ENCODE measurements at regions not wholly inside any gene's neighbourhood (a gene's known extent, or its start where the extent isn't known, plus 50 kb on each side); places are given as distances from the start of the nearest gene placed in this dataset.

- Mint-ChIP-seq H3K27me3 (no peaks in the 10 kb centered on the region), H3K9me3 (ENCODE audit: insufficient read depth) (peaks cover 3% of the 10 kb centered on the region), H3K27ac (no peak overlapping the region), H3K4me1 (no peaks in the 10 kb centered on the region), H3K4me3 (no peak overlapping the region)
- H3K27ac ChIP-seq (ENCODE audit: low read length in 2 of 2) = no peak overlapping the region
- no peak overlapping the region for H3K9ac ChIP-seq (ENCODE audit: low read length)
- ATAC-seq (ENCODE audit: low read depth) = no peak
- no peaks in the 10 kb centered on the region for H3K36me3 ChIP-seq (replicated peaks in 1 of 2; ENCODE audit: control extremely low read depth in 1 of 2, control insufficient read depth in 1 of 2, extremely low read depth in 1 of 2, insufficient read depth in 2 of 2, low read length in 1 of 2)
- DNase-seq = no peak
- no peak overlapping the region for H2AFZ ChIP-seq (ENCODE audit: insufficient read depth, low read depth, low read length, poor library complexity, severe bottlenecking)
- ChIA-PET CTCF (no interaction called here), POLR2A (no interaction called here)
- WGBS (ENCODE audit: insufficient coverage) = 98% methylated on average over 4 of the region's 7 CpGs
- TF ChIP-seq, protein P1, sequence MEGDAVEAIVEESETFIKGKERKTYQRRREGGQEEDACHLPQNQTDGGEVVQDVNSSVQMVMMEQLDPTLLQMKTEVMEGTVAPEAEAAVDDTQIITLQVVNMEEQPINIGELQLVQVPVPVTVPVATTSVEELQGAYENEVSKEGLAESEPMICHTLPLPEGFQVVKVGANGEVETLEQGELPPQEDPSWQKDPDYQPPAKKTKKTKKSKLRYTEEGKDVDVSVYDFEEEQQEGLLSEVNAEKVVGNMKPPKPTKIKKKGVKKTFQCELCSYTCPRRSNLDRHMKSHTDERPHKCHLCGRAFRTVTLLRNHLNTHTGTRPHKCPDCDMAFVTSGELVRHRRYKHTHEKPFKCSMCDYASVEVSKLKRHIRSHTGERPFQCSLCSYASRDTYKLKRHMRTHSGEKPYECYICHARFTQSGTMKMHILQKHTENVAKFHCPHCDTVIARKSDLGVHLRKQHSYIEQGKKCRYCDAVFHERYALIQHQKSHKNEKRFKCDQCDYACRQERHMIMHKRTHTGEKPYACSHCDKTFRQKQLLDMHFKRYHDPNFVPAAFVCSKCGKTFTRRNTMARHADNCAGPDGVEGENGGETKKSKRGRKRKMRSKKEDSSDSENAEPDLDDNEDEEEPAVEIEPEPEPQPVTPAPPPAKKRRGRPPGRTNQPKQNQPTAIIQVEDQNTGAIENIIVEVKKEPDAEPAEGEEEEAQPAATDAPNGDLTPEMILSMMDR (IDR thresholded peaks at IDR 0.05) = no peak
- TF ChIP-seq EZH2 (IDR thresholded peaks at IDR 0.05; ENCODE audit: borderline replicate concordance, insufficient read depth, low read depth, low read length, poor library complexity, severe bottlenecking) = no peak
- no peaks in the 10 kb centered on the region for H3K9me3 ChIP-seq (ENCODE audit: control extremely low read depth in 1 of 3, control insufficient read depth in 2 of 3, insufficient read depth in 1 of 3, low read length in 2 of 3)
- H3K4me1 ChIP-seq (ENCODE audit: control insufficient read depth in 2 of 2, insufficient read depth in 2 of 2, low read length in 2 of 2) = no peaks in the 10 kb centered on the region
- H3K4me2 ChIP-seq (replicated peaks; ENCODE audit: low read depth, low read length, poor library complexity, severe bottlenecking) = no peak overlapping the region
- H3K79me2 ChIP-seq (ENCODE audit: control insufficient read depth, insufficient read depth, low read length) = no peaks in the 10 kb centered on the region
- intact Hi-C loops (cut with micrococcal nuclease) = no loop called here
- peaks cover 0 to 3% (median 0%) of the 10 kb centered on the region in 4 experiments for H3K27me3 ChIP-seq (replicated peaks in 1 of 4; ENCODE audit: control extremely low read depth in 1 of 4, control insufficient read depth in 3 of 4, insufficient read depth in 4 of 4, low read length in 3 of 4)
- H4K20me1 ChIP-seq (ENCODE audit: control insufficient read depth, insufficient read depth, low read length, poor library complexity, severe bottlenecking) = no peaks in the 10 kb centered on the region
- H3K4me3 ChIP-seq (ENCODE audit: control extremely low read depth in 1 of 5, extremely low read depth in 1 of 5, insufficient read depth in 1 of 5, low read depth in 2 of 5, low read length in 4 of 5) = no peak overlapping the region
These were observed 600.6 kb upstream of the CDH11 start for GRCh38 chr16:65722429-65722828.

DNA sequence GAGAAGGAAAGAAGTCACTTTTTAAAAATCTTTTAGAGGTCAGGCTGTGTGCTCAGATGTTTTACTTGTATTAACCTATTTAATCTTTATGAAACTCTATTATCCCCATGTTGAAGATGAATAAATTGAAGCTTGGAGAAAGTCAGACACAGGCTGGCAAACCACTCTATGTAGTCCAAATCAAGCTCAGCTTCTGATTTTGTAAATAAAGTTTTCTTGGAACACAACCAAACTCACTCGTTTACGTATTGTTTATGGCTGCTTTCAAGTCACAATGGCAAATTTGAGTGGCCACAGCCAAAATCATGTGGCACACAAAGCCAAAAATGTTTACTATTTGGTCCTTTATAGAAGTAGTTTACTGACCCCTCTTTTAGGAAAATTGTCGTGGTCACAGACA, 596.0 kb upstream of the CDH11 start:
- CTCF ChIA-PET = no interaction called here
- Mint-ChIP-seq H3K9me3 (ENCODE audit: insufficient read depth) (peaks cover 3% of the 10 kb centered on the region), H3K4me1 (no peaks in the 10 kb centered on the region), H3K27ac (no peak overlapping the region), H3K4me3 (no peak overlapping the region), H3K27me3 (no peaks in the 10 kb centered on the region)
- intact Hi-C loops (cut with micrococcal nuclease) = no loop called here
- TF ChIP-seq EZH2 (IDR thresholded peaks at IDR 0.05; ENCODE audit: borderline replicate concordance, insufficient read depth, low read depth, low read length, poor library complexity, severe bottlenecking) = no peak
- TF ChIP-seq, protein P1 (IDR thresholded peaks at IDR 0.05) = no peak
- no peaks in the 10 kb centered on the region for H3K9me3 ChIP-seq (ENCODE audit: control extremely low read depth in 1 of 3, control insufficient read depth in 2 of 3, insufficient read depth in 1 of 3, low read length in 2 of 3)
- H2AFZ ChIP-seq (ENCODE audit: insufficient read depth, low read depth, low read length, poor library complexity, severe bottlenecking) = no peak overlapping the region
- DNase-seq (no peak), ATAC-seq (ENCODE audit: low read depth) (no peak)
- POLR2A ChIA-PET = no interaction called here
- H3K79me2 ChIP-seq (ENCODE audit: control insufficient read depth, insufficient read depth, low read length) = no peaks in the 10 kb centered on the region
- H4K20me1 ChIP-seq (ENCODE audit: control insufficient read depth, insufficient read depth, low read length, poor library complexity, severe bottlenecking) = no peaks in the 10 kb centered on the region
- 82% methylated on average over 3 of the region's 3 CpGs for WGBS (ENCODE audit: insufficient coverage)
- H3K27ac ChIP-seq (ENCODE audit: low read length in 2 of 2) = no peak overlapping the region
- no peak overlapping the region for H3K4me3 ChIP-seq (ENCODE audit: control extremely low read depth in 1 of 5, extremely low read depth in 1 of 5, insufficient read depth in 1 of 5, low read depth in 2 of 5, low read length in 4 of 5)
- no peaks in the 10 kb centered on the region for H3K27me3 ChIP-seq (replicated peaks in 1 of 4; ENCODE audit: control extremely low read depth in 1 of 4, control insufficient read depth in 3 of 4, insufficient read depth in 4 of 4, low read length in 3 of 4)
- no peaks in the 10 kb centered on the region for H3K4me1 ChIP-seq (ENCODE audit: control insufficient read depth in 2 of 2, insufficient read depth in 2 of 2, low read length in 2 of 2)
- H3K36me3 ChIP-seq (replicated peaks in 1 of 2; ENCODE audit: control extremely low read depth in 1 of 2, control insufficient read depth in 1 of 2, extremely low read depth in 1 of 2, insufficient read depth in 2 of 2, low read length in 1 of 2) = no peaks in the 10 kb centered on the region
- no peak overlapping the region for H3K9ac ChIP-seq (ENCODE audit: low read length)
- H3K4me2 ChIP-seq (replicated peaks; ENCODE audit: low read depth, low read length, poor library complexity, severe bottlenecking) = no peak overlapping the region
